ENCODE measurements at regions not wholly inside any gene's neighbourhood (a gene's known extent, or its start where the extent isn't known, plus 50 kb on each side); places are given as distances from the start of the nearest gene placed in this dataset.

GRCh38 chr2:239520811-239521517 is 120.1 kb upstream of the HDAC4 start:
- no peak for DNase-seq (ENCODE audit: low read depth in 2 of 2)

- DNase-seq (ENCODE audit: low read depth in 2 of 2), result no peak
Observed at GRCh38 chr2:239519921-239520585, 119.2 kb upstream of the HDAC4 start.

- DNase-seq (ENCODE audit: low read depth in 2 of 2), result no peak
Observed at GRCh38 chr2:239519089-239519920, 118.5 kb upstream of the HDAC4 start.

GRCh38 chr2:239518286-239519088 is 117.7 kb upstream of the HDAC4 start:
- DNase-seq (ENCODE audit: low read depth in 2 of 2), result no peak

- DNase-seq (ENCODE audit: low read depth in 2 of 2), result no peak
Observed at GRCh38 chr2:239517686-239518085, 116.9 kb upstream of the HDAC4 start.

GRCh38 chr2:239516954-239517305 is 116.1 kb upstream of the HDAC4 start:
- DNase-seq (ENCODE audit: low read depth in 2 of 2), result no peak

- no peak for DNase-seq (ENCODE audit: low read depth in 2 of 2)
Observed at GRCh38 chr2:239516286-239516953, 115.6 kb upstream of the HDAC4 start.

- no peak for DNase-seq (ENCODE audit: low read depth in 2 of 2)
Observed at GRCh38 chr2:239514754-239515530, 114.1 kb upstream of the HDAC4 start.

GRCh38 chr2:239512054-239512453 is 111.2 kb upstream of the HDAC4 start:
- DNase-seq (ENCODE audit: low read depth in 2 of 2), result no peak

GRCh38 chr2:239509373-239510143 is 108.7 kb upstream of the HDAC4 start:
- DNase-seq (ENCODE audit: low read depth in 2 of 2), result no peak

- DNase-seq (ENCODE audit: low read depth in 2 of 2), result no peak
Observed at GRCh38 chr2:239508261-239508660, 107.4 kb upstream of the HDAC4 start.

GRCh38 chr2:239507576-239508258 is 106.9 kb upstream of the HDAC4 start:
- no peak for DNase-seq (ENCODE audit: low read depth in 2 of 2)

GRCh38 chr2:239506961-239507360 is 106.1 kb upstream of the HDAC4 start:
- DNase-seq (ENCODE audit: low read depth in 2 of 2), result no peak

GRCh38 chr2:239506101-239506857 is 105.5 kb upstream of the HDAC4 start:
- DNase-seq (ENCODE audit: low read depth in 2 of 2), result no peak

GRCh38 chr2:239504643-239505235 is 103.9 kb upstream of the HDAC4 start:
- DNase-seq (ENCODE audit: low read depth in 2 of 2), result no peak

- DNase-seq (ENCODE audit: low read depth in 2 of 2), result no peak
Observed at GRCh38 chr2:239502430-239503186, 101.8 kb upstream of the HDAC4 start.

Measured in fibroblast of skin of left quadriceps (primary cell).